ENCODE measurements at regions not wholly inside any gene's neighbourhood (a gene's known extent, or its start where the extent isn't known, plus 50 kb on each side); places are given as distances from the start of the nearest gene placed in this dataset.

- Histone ChIP-seq H3K27ac (no peak overlapping the region), H3K4me1 (peaks cover 0 to 12% (median 6%) of the 10 kb centered on the region in 4 donors), H3K36me3 (no peaks in the 10 kb centered on the region), H3K4me3 (no peak overlapping the region), H3K27me3 (no peaks in the 10 kb centered on the region), H3K9me3 (no peaks in the 10 kb centered on the region)
- 25 to 45% methylated on average over 1 of the region's 1 CpG for WGBS, 2 donors (ENCODE audit: low coverage in 1 of 2)
- TF ChIP-seq CTCF (IDR thresholded peaks at IDR 0.05) (no peak), EP300 (IDR thresholded peaks at IDR 0.05; ENCODE audit: low read depth) (no peak), POLR2AphosphoS5 (IDR thresholded peaks at IDR 0.05) (no peak), POLR2A (IDR thresholded peaks at IDR 0.05) (no peak)
- intact Hi-C loops (cut with DNase I; ENCODE audit: low total_unique reads) = no loop called here
- no peak for DNase-seq
- in situ Hi-C loops (cut with MboI; ENCODE audit: low pct_ligation_motif_present in 1 of 4, low pct_unique_long_range_greater_than_20kb in 1 of 4, low sequenced_read_pairs in 3 of 4) = no loop called here
Measured at GRCh38 chr12:90829044-90829443, 125.9 kb downstream of the CCER1 start.

GRCh38 chr12:90828621-90829020, 126.4 kb downstream of the CCER1 start:
- no peak for DNase-seq
- Histone ChIP-seq H3K4me3 (no peak overlapping the region), H3K27me3 (no peaks in the 10 kb centered on the region), H3K9me3 (no peaks in the 10 kb centered on the region), H3K27ac (no peak overlapping the region), H3K36me3 (no peaks in the 10 kb centered on the region), H3K4me1 (peaks cover 0 to 12% (median 6%) of the 10 kb centered on the region in 4 donors)
- intact Hi-C loops (cut with DNase I; ENCODE audit: low total_unique reads) = no loop called here
- in situ Hi-C loops (cut with MboI; ENCODE audit: low pct_ligation_motif_present in 1 of 4, low pct_unique_long_range_greater_than_20kb in 1 of 4, low sequenced_read_pairs in 3 of 4) = no loop called here
- WGBS, 2 donors (ENCODE audit: low coverage in 1 of 2) = 19 to 36% methylated on average over 2 of the region's 2 CpGs
- TF ChIP-seq POLR2AphosphoS5 (IDR thresholded peaks at IDR 0.05) (no peak), CTCF (IDR thresholded peaks at IDR 0.05) (no peak), EP300 (IDR thresholded peaks at IDR 0.05; ENCODE audit: low read depth) (no peak), POLR2A (IDR thresholded peaks at IDR 0.05) (no peak)

GRCh38 chr12:90827567-90827966, 127.4 kb downstream of the CCER1 start:
- in situ Hi-C loops (cut with MboI; ENCODE audit: low pct_ligation_motif_present in 1 of 4, low pct_unique_long_range_greater_than_20kb in 1 of 4, low sequenced_read_pairs in 3 of 4) = no loop called here
- Histone ChIP-seq H3K36me3 (no peaks in the 10 kb centered on the region), H3K27me3 (no peaks in the 10 kb centered on the region), H3K4me1 (peaks cover 0 to 5% (median 3%) of the 10 kb centered on the region in 4 donors), H3K4me3 (no peak overlapping the region), H3K27ac (no peak overlapping the region), H3K9me3 (no peaks in the 10 kb centered on the region)
- TF ChIP-seq POLR2A (IDR thresholded peaks at IDR 0.05) (no peak), POLR2AphosphoS5 (IDR thresholded peaks at IDR 0.05) (no peak), CTCF (IDR thresholded peaks at IDR 0.05) (no peak), EP300 (IDR thresholded peaks at IDR 0.05; ENCODE audit: low read depth) (no peak)
- intact Hi-C loops (cut with DNase I; ENCODE audit: low total_unique reads) = no loop called here
- no peak for DNase-seq

GRCh38 chr12:90826036-90826435, 128.9 kb downstream of the CCER1 start:
- Histone ChIP-seq H3K9me3 (no peaks in the 10 kb centered on the region), H3K36me3 (no peaks in the 10 kb centered on the region), H3K4me3 (no peak overlapping the region), H3K27ac (no peak overlapping the region), H3K4me1 (peaks cover 0 to 4% (median 0%) of the 10 kb centered on the region in 4 donors), H3K27me3 (no peaks in the 10 kb centered on the region)
- TF ChIP-seq POLR2AphosphoS5 (IDR thresholded peaks at IDR 0.05) = no peak
- no peak for TF ChIP-seq CTCF (IDR thresholded peaks at IDR 0.05)
- TF ChIP-seq EP300 (IDR thresholded peaks at IDR 0.05; ENCODE audit: low read depth) = no peak
- TF ChIP-seq POLR2A (IDR thresholded peaks at IDR 0.05) = no peak
- intact Hi-C loops (cut with DNase I; ENCODE audit: low total_unique reads) = no loop called here
- WGBS, 2 donors (ENCODE audit: low coverage in 1 of 2) = 82 to 85% methylated on average over 3 of the region's 3 CpGs
- DNase-seq = no peak
- in situ Hi-C loops (cut with MboI; ENCODE audit: low pct_ligation_motif_present in 1 of 4, low pct_unique_long_range_greater_than_20kb in 1 of 4, low sequenced_read_pairs in 3 of 4) = no loop called here

Data from transverse colon (tissue), 4 donors.